NCI-H1048 (cell line): ENCODE measurements at regions not wholly inside any gene's neighbourhood (a gene's known extent, or its start where the extent isn't known, plus 50 kb on each side); places are given as distances from the start of the nearest gene placed in this dataset.

Experiments
- DNase-seq: peaks from one replicate; lab custom pipeline; 2025; lab: John Stamatoyannopoulos, UW

GRCh38 chr20:24169256-24169655 lies 180.7 kb upstream of the GGTLC1 start:
- DNase-seq = no peak

GRCh38 chr20:24166412-24166811 lies 177.8 kb upstream of the GGTLC1 start:
- no peak for DNase-seq

- DNase-seq = no peak
Measured at GRCh38 chr20:24166123-24166381, 177.5 kb upstream of the GGTLC1 start.

- no peak for DNase-seq
Measured at GRCh38 chr20:24165301-24166122, 176.9 kb upstream of the GGTLC1 start.

- no peak for DNase-seq
Measured at GRCh38 chr20:24164360-24164759, 175.8 kb upstream of the GGTLC1 start.

- DNase-seq = no peak
Measured at GRCh38 chr20:24163506-24163905, 174.9 kb upstream of the GGTLC1 start.

GRCh38 chr20:24160563-24161281 lies 172.1 kb upstream of the GGTLC1 start:
- peak; percentile 10 for DNase-seq

GRCh38 chr20:24158281-24158680 lies 169.7 kb upstream of the GGTLC1 start:
- no peak for DNase-seq

- no peak for DNase-seq
Measured at GRCh38 chr20:24157213-24157612, 168.6 kb upstream of the GGTLC1 start.

GRCh38 chr20:24153101-24154040 lies 164.8 kb upstream of the GGTLC1 start:
- no peak for DNase-seq

GRCh38 chr20:24151621-24152294 lies 163.2 kb upstream of the GGTLC1 start:
- no peak for DNase-seq

GRCh38 chr20:24150406-24150805 lies 161.8 kb upstream of the GGTLC1 start:
- no peak for DNase-seq

- DNase-seq = no peak
Measured at GRCh38 chr20:24149881-24150307, 161.3 kb upstream of the GGTLC1 start.

GRCh38 chr20:24149175-24149574 lies 160.6 kb upstream of the GGTLC1 start:
- no peak for DNase-seq

GRCh38 chr20:24148372-24148771 lies 159.8 kb upstream of the GGTLC1 start:
- no peak for DNase-seq

GRCh38 chr20:24147961-24148360 lies 159.4 kb upstream of the GGTLC1 start:
- no peak for DNase-seq

- DNase-seq = no peak
Measured at GRCh38 chr20:24147479-24147878, 158.9 kb upstream of the GGTLC1 start.

- no peak for DNase-seq
Measured at GRCh38 chr20:24146231-24146634, 157.7 kb upstream of the GGTLC1 start.

- no peak for DNase-seq
Measured at GRCh38 chr20:24144371-24144770, 155.8 kb upstream of the GGTLC1 start.

GRCh38 chr20:24141111-24141510 lies 152.5 kb upstream of the GGTLC1 start:
- no peak for DNase-seq

GRCh38 chr20:24139846-24140245 lies 151.3 kb upstream of the GGTLC1 start:
- no peak for DNase-seq

- DNase-seq = no peak
Measured at GRCh38 chr20:24138951-24139350, 150.4 kb upstream of the GGTLC1 start.
